Fibroblast of lung (primary cell): ENCODE measurements at regions not wholly inside any gene's neighbourhood (a gene's known extent, or its start where the extent isn't known, plus 50 kb on each side); places are given as distances from the start of the nearest gene placed in this dataset.

Experiments
- CTCF ChIP-seq, 2 donors: IDR thresholded peaks in 1 of 2; conservative IDR thresholded peaks in 1 of 2; 1 replicate in 1 of 2; 2 replicates in 1 of 2; pipeline ENCODE4 v1.5.1; 2011 to 2012; ENCODE audit warnings: low read length in 2 of 2, control low read depth in 1 of 2, inconsistent platforms in 1 of 2, low read depth in 1 of 2, mild to moderate bottlenecking in 1 of 2
- EZH2 ChIP-seq: IDR thresholded peaks from 2 replicates; pipeline ENCODE4 v1.5.1; 2012; ENCODE audit warnings: low read length, control low read depth, mild to moderate bottlenecking; ENCODE audit errors: missing control alignments

GRCh38 chr15:25185791-25186190 is 231.0 kb downstream of the SNRPN start:
- no peak for TF ChIP-seq CTCF (conservative IDR thresholded peaks at IDR 0.05 in 1 of 2, IDR thresholded peaks at IDR 0.05 in 1 of 2; ENCODE audit: low read depth in 1 of 2, low read length in 2 of 2)
- no peak for TF ChIP-seq EZH2
